ENCODE measurements at regions not wholly inside any gene's neighbourhood (a gene's known extent, or its start where the extent isn't known, plus 50 kb on each side); places are given as distances from the start of the nearest gene placed in this dataset.

- TF ChIP-seq CTCF (IDR thresholded peaks at IDR 0.05) (no peak), POLR2A (IDR thresholded peaks at IDR 0.05) (no peak)
Measured at GRCh38 chr13:86491121-86491520, 691.9 kb upstream of the SLITRK6 start.

Data from body of pancreas (tissue), 4 donors.